ENCODE measurements at regions not wholly inside any gene's neighbourhood (a gene's known extent, or its start where the extent isn't known, plus 50 kb on each side); places are given as distances from the start of the nearest gene placed in this dataset.

GRCh38 chr3:164890061-164890460, 188.2 kb downstream of the SI start:
- no peaks in the 10 kb centered on the region for H3K36me3 ChIP-seq
- no peak overlapping the region for H3K4me3 ChIP-seq
- no peak for DNase-seq
- H3K9me3 ChIP-seq (replicated peaks): peaks cover 23% of the 10 kb centered on the region
- TF ChIP-seq, protein P1, sequence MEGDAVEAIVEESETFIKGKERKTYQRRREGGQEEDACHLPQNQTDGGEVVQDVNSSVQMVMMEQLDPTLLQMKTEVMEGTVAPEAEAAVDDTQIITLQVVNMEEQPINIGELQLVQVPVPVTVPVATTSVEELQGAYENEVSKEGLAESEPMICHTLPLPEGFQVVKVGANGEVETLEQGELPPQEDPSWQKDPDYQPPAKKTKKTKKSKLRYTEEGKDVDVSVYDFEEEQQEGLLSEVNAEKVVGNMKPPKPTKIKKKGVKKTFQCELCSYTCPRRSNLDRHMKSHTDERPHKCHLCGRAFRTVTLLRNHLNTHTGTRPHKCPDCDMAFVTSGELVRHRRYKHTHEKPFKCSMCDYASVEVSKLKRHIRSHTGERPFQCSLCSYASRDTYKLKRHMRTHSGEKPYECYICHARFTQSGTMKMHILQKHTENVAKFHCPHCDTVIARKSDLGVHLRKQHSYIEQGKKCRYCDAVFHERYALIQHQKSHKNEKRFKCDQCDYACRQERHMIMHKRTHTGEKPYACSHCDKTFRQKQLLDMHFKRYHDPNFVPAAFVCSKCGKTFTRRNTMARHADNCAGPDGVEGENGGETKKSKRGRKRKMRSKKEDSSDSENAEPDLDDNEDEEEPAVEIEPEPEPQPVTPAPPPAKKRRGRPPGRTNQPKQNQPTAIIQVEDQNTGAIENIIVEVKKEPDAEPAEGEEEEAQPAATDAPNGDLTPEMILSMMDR (IDR thresholded peaks at IDR 0.05; ENCODE audit: borderline replicate concordance): no peak
- intact Hi-C loops (cut with micrococcal nuclease): no loop called here
- no peaks in the 10 kb centered on the region for H3K27me3 ChIP-seq (ENCODE audit: low read depth)
- no peaks in the 10 kb centered on the region for H3K4me1 ChIP-seq
- no peak overlapping the region for H3K27ac ChIP-seq (replicated peaks)

- TF ChIP-seq, protein P1 (IDR thresholded peaks at IDR 0.05; ENCODE audit: borderline replicate concordance): no peak
- Histone ChIP-seq H3K27me3 (ENCODE audit: low read depth) (no peaks in the 10 kb centered on the region), H3K9me3 (replicated peaks) (peaks cover 16% of the 10 kb centered on the region), H3K4me1 (no peaks in the 10 kb centered on the region), H3K4me3 (no peak overlapping the region), H3K36me3 (no peaks in the 10 kb centered on the region), H3K27ac (replicated peaks) (no peak overlapping the region)
- intact Hi-C loops (cut with micrococcal nuclease): no loop called here
- DNase-seq: no peak
Observed at GRCh38 chr3:164883171-164883570, 195.1 kb downstream of the SI start.

- H3K9me3 ChIP-seq (replicated peaks): no peaks in the 10 kb centered on the region
- TF ChIP-seq, protein P1 (IDR thresholded peaks at IDR 0.05; ENCODE audit: borderline replicate concordance): no peak
- no peak for DNase-seq
- H3K36me3 ChIP-seq: no peaks in the 10 kb centered on the region
- H3K4me3 ChIP-seq: no peak overlapping the region
- no peaks in the 10 kb centered on the region for H3K27me3 ChIP-seq (ENCODE audit: low read depth)
- H3K27ac ChIP-seq (replicated peaks): no peak overlapping the region
- intact Hi-C loops (cut with micrococcal nuclease): no loop called here
- no peaks in the 10 kb centered on the region for H3K4me1 ChIP-seq
Observed at GRCh38 chr3:164879201-164879600, 199.1 kb downstream of the SI start.

- Histone ChIP-seq H3K27ac (replicated peaks) (no peak overlapping the region), H3K4me1 (no peaks in the 10 kb centered on the region), H3K36me3 (no peaks in the 10 kb centered on the region), H3K27me3 (ENCODE audit: low read depth) (no peaks in the 10 kb centered on the region), H3K4me3 (no peak overlapping the region), H3K9me3 (replicated peaks) (no peaks in the 10 kb centered on the region)
- no peak for DNase-seq
- TF ChIP-seq, protein P1 (IDR thresholded peaks at IDR 0.05; ENCODE audit: borderline replicate concordance): no peak
- intact Hi-C loops (cut with micrococcal nuclease): no loop called here
Observed at GRCh38 chr3:164864454-164864853, 213.8 kb downstream of the SI start.

DNA sequence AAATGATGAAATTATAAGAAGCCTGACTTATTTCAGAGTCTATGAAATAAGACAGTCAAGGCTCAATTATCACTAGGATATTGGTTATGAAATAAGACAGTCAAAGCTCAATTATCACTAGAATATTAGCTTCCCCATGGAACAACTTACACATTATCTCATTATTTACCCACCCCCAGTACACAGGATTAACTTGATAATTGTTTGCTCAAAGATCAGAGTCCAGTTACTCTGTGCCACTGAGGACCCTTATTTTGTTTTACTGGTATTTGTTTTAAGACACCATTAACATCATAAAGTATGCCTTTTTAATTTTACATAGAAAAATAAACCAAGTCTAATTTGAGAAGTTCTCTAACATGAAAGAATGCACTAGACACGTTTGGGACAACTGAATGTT, 225.4 kb downstream of the SI start:
- TF ChIP-seq, protein P1 (IDR thresholded peaks at IDR 0.05; ENCODE audit: borderline replicate concordance): no peak
- Histone ChIP-seq H3K9me3 (replicated peaks) (no peaks in the 10 kb centered on the region), H3K27me3 (ENCODE audit: low read depth) (no peaks in the 10 kb centered on the region), H3K4me1 (no peaks in the 10 kb centered on the region), H3K27ac (replicated peaks) (no peak overlapping the region), H3K4me3 (no peak overlapping the region), H3K36me3 (no peaks in the 10 kb centered on the region)
- no peak for DNase-seq
- intact Hi-C loops (cut with micrococcal nuclease): no loop called here

- H3K4me1 ChIP-seq: no peaks in the 10 kb centered on the region
- no peaks in the 10 kb centered on the region for H3K36me3 ChIP-seq
- H3K27ac ChIP-seq (replicated peaks): no peak overlapping the region
- intact Hi-C loops (cut with micrococcal nuclease): no loop called here
- H3K27me3 ChIP-seq (ENCODE audit: low read depth): no peaks in the 10 kb centered on the region
- DNase-seq: no peak
- H3K9me3 ChIP-seq (replicated peaks): no peaks in the 10 kb centered on the region
- no peak overlapping the region for H3K4me3 ChIP-seq
- TF ChIP-seq, protein P1 (IDR thresholded peaks at IDR 0.05; ENCODE audit: borderline replicate concordance): no peak
Observed at GRCh38 chr3:164851905-164852304, 226.4 kb downstream of the SI start.
